ENCODE measurements at regions not wholly inside any gene's neighbourhood (a gene's known extent, or its start where the extent isn't known, plus 50 kb on each side); places are given as distances from the start of the nearest gene placed in this dataset.

DNA sequence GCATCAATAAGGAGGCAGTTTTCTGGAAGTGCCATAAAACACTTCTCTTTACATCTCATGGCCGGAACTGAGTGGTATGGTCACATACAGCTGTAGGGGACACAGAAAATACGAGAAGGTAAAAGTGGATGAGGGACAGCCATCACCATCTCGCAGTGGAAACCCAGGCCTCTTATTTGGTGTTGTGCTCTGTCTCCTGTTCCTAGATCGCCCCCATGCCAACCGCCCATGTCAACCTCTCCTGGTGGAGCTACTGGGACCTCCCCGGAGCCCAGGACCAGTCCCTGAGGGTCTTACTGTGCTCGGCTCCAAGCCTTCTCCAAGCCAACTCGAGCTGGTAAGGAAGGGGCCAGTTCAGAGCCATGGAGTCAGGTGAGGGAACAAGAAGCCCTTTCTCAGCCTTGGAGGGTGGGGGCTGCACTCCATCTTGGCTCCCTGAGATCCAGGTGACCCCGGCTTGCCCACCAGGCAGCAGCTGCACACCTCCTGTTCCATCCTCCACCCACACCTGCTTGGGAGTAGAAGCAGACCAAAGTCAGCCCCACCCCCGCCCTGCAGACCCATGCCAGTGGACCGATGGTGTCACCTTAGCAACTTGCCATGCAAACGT lies 149.0 kb upstream of the CST7 start:
- H3F3A ChIP-seq (ENCODE audit: insufficient read depth, low read depth) = no peaks in the 10 kb centered on the region
- no peaks in the 10 kb centered on the region for H3K79me2 ChIP-seq (ENCODE audit: low read depth)
- H3K4me2 ChIP-seq = no peak overlapping the region
- BruUV-seq (replicated peaks) = no TSS peak
- H3K27ac ChIP-seq = no peak overlapping the region
- no peaks in the 10 kb centered on the region for H3K9me3 ChIP-seq (ENCODE audit: insufficient read depth, low read depth)
- no peak for DNase-seq
- no peak overlapping the region for H3K4me3 ChIP-seq
- H3K9me2 ChIP-seq (ENCODE audit: insufficient read depth) = no peaks in the 10 kb centered on the region
- intact Hi-C loops (cut with micrococcal nuclease; ENCODE audit: unreplicated experiment) = no loop called here
- H2AFZ ChIP-seq = no peak overlapping the region
- no peaks in the 10 kb centered on the region for H3K4me1 ChIP-seq (replicated peaks; ENCODE audit: insufficient read depth)
- 0 out of 2 replicates have a peak, but pooled peaks cover 3% of the 10 kb centered on the region for H3K27me3 ChIP-seq (ENCODE audit: insufficient read depth, low read depth)
- POLR2A ChIA-PET (ENCODE audit: unreplicated experiment) = no interaction called here
- H4K20me1 ChIP-seq (ENCODE audit: insufficient read depth) = no peaks in the 10 kb centered on the region
- CTCF ChIA-PET = no interaction called here
- no peaks in the 10 kb centered on the region for H3K36me3 ChIP-seq (ENCODE audit: low read depth)
- TF ChIP-seq, protein P1, sequence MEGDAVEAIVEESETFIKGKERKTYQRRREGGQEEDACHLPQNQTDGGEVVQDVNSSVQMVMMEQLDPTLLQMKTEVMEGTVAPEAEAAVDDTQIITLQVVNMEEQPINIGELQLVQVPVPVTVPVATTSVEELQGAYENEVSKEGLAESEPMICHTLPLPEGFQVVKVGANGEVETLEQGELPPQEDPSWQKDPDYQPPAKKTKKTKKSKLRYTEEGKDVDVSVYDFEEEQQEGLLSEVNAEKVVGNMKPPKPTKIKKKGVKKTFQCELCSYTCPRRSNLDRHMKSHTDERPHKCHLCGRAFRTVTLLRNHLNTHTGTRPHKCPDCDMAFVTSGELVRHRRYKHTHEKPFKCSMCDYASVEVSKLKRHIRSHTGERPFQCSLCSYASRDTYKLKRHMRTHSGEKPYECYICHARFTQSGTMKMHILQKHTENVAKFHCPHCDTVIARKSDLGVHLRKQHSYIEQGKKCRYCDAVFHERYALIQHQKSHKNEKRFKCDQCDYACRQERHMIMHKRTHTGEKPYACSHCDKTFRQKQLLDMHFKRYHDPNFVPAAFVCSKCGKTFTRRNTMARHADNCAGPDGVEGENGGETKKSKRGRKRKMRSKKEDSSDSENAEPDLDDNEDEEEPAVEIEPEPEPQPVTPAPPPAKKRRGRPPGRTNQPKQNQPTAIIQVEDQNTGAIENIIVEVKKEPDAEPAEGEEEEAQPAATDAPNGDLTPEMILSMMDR (conservative IDR thresholded peaks at IDR 0.05) = no peak
- no peak for TF ChIP-seq EZH2 (IDR thresholded peaks at IDR 0.05; ENCODE audit: low read depth)

GRCh38 chr20:24802286-24802820 lies 146.7 kb upstream of the CST7 start:
- intact Hi-C loops (cut with micrococcal nuclease; ENCODE audit: unreplicated experiment) = no loop called here
- no peak for DNase-seq
- POLR2A ChIA-PET (ENCODE audit: unreplicated experiment) = no interaction called here

GRCh38 chr20:24804481-24805206 lies 144.4 kb upstream of the CST7 start:
- H3F3A ChIP-seq (ENCODE audit: insufficient read depth, low read depth) = no peaks in the 10 kb centered on the region
- intact Hi-C loops (cut with micrococcal nuclease; ENCODE audit: unreplicated experiment) = no loop called here
- no peak for DNase-seq
- H3K27ac ChIP-seq = no peak overlapping the region
- no peaks in the 10 kb centered on the region for H3K9me2 ChIP-seq (ENCODE audit: insufficient read depth)
- H3K4me3 ChIP-seq = no peak overlapping the region
- no peaks in the 10 kb centered on the region for H4K20me1 ChIP-seq (ENCODE audit: insufficient read depth)
- no peaks in the 10 kb centered on the region for H3K36me3 ChIP-seq (ENCODE audit: low read depth)
- no peaks in the 10 kb centered on the region for H3K27me3 ChIP-seq (ENCODE audit: insufficient read depth, low read depth)
- TF ChIP-seq, protein P1 (conservative IDR thresholded peaks at IDR 0.05) = no peak
- TF ChIP-seq EZH2 (IDR thresholded peaks at IDR 0.05; ENCODE audit: low read depth) = no peak
- H3K79me2 ChIP-seq (ENCODE audit: low read depth) = no peaks in the 10 kb centered on the region
- no peaks in the 10 kb centered on the region for H3K4me1 ChIP-seq (replicated peaks; ENCODE audit: insufficient read depth)
- no peak overlapping the region for H2AFZ ChIP-seq
- no peaks in the 10 kb centered on the region for H3K9me3 ChIP-seq (ENCODE audit: insufficient read depth, low read depth)
- ChIA-PET POLR2A (ENCODE audit: unreplicated experiment) (no interaction called here), CTCF (no interaction called here)
- no TSS peak for BruUV-seq (replicated peaks)
- no peak overlapping the region for H3K4me2 ChIP-seq

More at GRCh38 chr20:24802286-24802820, 146.7 kb upstream of the CST7 start:
- H3K4me1 ChIP-seq (replicated peaks; ENCODE audit: insufficient read depth) = no peaks in the 10 kb centered on the region
- H3K27ac ChIP-seq = no peak overlapping the region
- H3K4me3 ChIP-seq = no peak overlapping the region
- H3K4me2 ChIP-seq = no peak overlapping the region
- H2AFZ ChIP-seq = no peak overlapping the region
- no peaks in the 10 kb centered on the region for H3K79me2 ChIP-seq (ENCODE audit: low read depth)
- no peaks in the 10 kb centered on the region for H3K36me3 ChIP-seq (ENCODE audit: low read depth)
- no peaks in the 10 kb centered on the region for H3K9me3 ChIP-seq (ENCODE audit: insufficient read depth, low read depth)
- BruUV-seq (replicated peaks) = no TSS peak
- H3K9me2 ChIP-seq (ENCODE audit: insufficient read depth) = no peaks in the 10 kb centered on the region
- CTCF ChIA-PET = no interaction called here
- H3K27me3 ChIP-seq (ENCODE audit: insufficient read depth, low read depth) = 0 out of 2 replicates have a peak, but pooled peaks cover under 1% of the 10 kb centered on the region
- no peaks in the 10 kb centered on the region for H4K20me1 ChIP-seq (ENCODE audit: insufficient read depth)
- no peak for TF ChIP-seq EZH2 (IDR thresholded peaks at IDR 0.05; ENCODE audit: low read depth)
- TF ChIP-seq, protein P1 (conservative IDR thresholded peaks at IDR 0.05) = no peak
- H3F3A ChIP-seq (ENCODE audit: insufficient read depth, low read depth) = no peaks in the 10 kb centered on the region

Measured in PC-9 (cell line).